OCI-LY7 (cell line): ENCODE measurements at regions not wholly inside any gene's neighbourhood (a gene's known extent, or its start where the extent isn't known, plus 50 kb on each side); places are given as distances from the start of the nearest gene placed in this dataset.

Experiments
- BruUV-seq: library from RNA; stranded (reverse); fragments of 400-500 nt; replicated peaks from 2 replicates; lab custom pipeline; 2021; lab: Mats Ljungman, UMichigan
- CTCF ChIA-PET: fragments of 300-600 bp; sonication (Branson Sonifier 250); formaldehyde crosslinking; loops from one replicate; lab custom pipeline; 2022; ENCODE audit warnings: antibody characterized with exemption; ENCODE audit not compliant: unreplicated experiment; lab: Charles Lee
- POLR2A ChIA-PET: fragments of 300-600 bp; sonication (Branson Sonifier 250); formaldehyde crosslinking; loops from one replicate; lab custom pipeline; 2022; ENCODE audit warnings: antibody characterized with exemption; lab: Charles Lee
- DNase-seq: peaks from one replicate; pipeline ENCODE4 v3.0.0-alpha.2; 2015; ENCODE audit warnings: low spot score
- H2AFZ ChIP-seq: fragments of 200-600 bp; sonication (generic), shearing (Covaris generic); 2 replicates; pipeline ENCODE4 v1.6.1; 2014; ENCODE audit warnings: mild to moderate bottlenecking, antibody characterized with exemption, low read length, moderate library complexity
- H3K27ac ChIP-seq: fragments of 200-600 bp; sonication (generic); 2 replicates; pipeline ENCODE4 v1.5.1; 2014; ENCODE audit warnings: mixed run types, low read depth, mild to moderate bottlenecking, moderate library complexity, low read length, inconsistent platforms; ENCODE audit not compliant: poor library complexity, severe bottlenecking
- H3K36me3 ChIP-seq: fragments of 200-600 bp; sonication (generic); 2 replicates; pipeline ENCODE4 v1.6.1; 2014; ENCODE audit warnings: mild to moderate bottlenecking, antibody characterized with exemption, low read length, moderate library complexity, mixed read lengths; ENCODE audit not compliant: insufficient read depth
- H3K4me1 ChIP-seq: fragments of 200-600 bp; sonication (generic); 2 replicates; pipeline ENCODE4 v1.5.1; 2014; ENCODE audit warnings: mild to moderate bottlenecking, low read length; ENCODE audit not compliant: insufficient read depth, poor library complexity, severe bottlenecking
- H3K4me2 ChIP-seq: fragments of 200-600 bp; sonication (generic); 2 replicates; pipeline ENCODE4 v1.6.1; 2014; ENCODE audit warnings: mild to moderate bottlenecking, low read length
- H3K4me3 ChIP-seq: fragments of 200-600 bp; sonication (generic); 2 replicates; pipeline ENCODE4 v1.5.1; 2014; ENCODE audit warnings: mild to moderate bottlenecking, low read depth, low read length; ENCODE audit not compliant: poor library complexity, severe bottlenecking
- H3K79me2 ChIP-seq: fragments of 200-600 bp; sonication (generic); 2 replicates; pipeline ENCODE4 v1.6.1; 2016; ENCODE audit warnings: low read depth, mild to moderate bottlenecking, low read length, moderate library complexity, mixed read lengths; ENCODE audit not compliant: insufficient read depth
- H3K9me2 ChIP-seq: fragments of 200-600 bp; sonication (generic); 2 replicates; pipeline ENCODE4 v1.6.1; 2016; ENCODE audit warnings: mild to moderate bottlenecking, low read length, mixed read lengths; ENCODE audit not compliant: insufficient read depth
- H3K9me3 ChIP-seq: fragments of 200-600 bp; sonication (generic); 2 replicates; pipeline ENCODE4 v1.6.1; 2014; ENCODE audit warnings: mild to moderate bottlenecking, mixed run types, low read length, mixed read lengths
- H4K20me1 ChIP-seq: fragments of 200-600 bp; sonication (generic); 2 replicates; pipeline ENCODE4 v1.6.1; 2014; ENCODE audit warnings: mild to moderate bottlenecking, antibody characterized with exemption, low read length, moderate library complexity, mixed read lengths; ENCODE audit not compliant: insufficient read depth
- EZH2phosphoT487 ChIP-seq: fragments of 200-600 bp; sonication (generic); IDR thresholded peaks from 2 replicates; pipeline ENCODE4 v1.6.1; 2018; ENCODE audit warnings: low read depth, borderline replicate concordance, mild to moderate bottlenecking, mixed run types, antibody characterized with exemption, low read length, moderate library complexity, mixed read lengths
- intact Hi-C: fragments of 100-400 bp; cut with micrococcal nuclease; formaldehyde crosslinking; loops from one replicate; pipeline ENCODE4 v1.10.0; 2022; ENCODE audit not compliant: unreplicated experiment
- TF ChIP-seq, protein P1 (sequence below): fragments of 200-600 bp; sonication (generic); conservative IDR thresholded peaks from 2 replicates; pipeline ENCODE4 v1.5.1; 2014; ENCODE audit warnings: mild to moderate bottlenecking, antibody characterized with exemption, low read length, moderate library complexity, mixed read lengths

DNA sequence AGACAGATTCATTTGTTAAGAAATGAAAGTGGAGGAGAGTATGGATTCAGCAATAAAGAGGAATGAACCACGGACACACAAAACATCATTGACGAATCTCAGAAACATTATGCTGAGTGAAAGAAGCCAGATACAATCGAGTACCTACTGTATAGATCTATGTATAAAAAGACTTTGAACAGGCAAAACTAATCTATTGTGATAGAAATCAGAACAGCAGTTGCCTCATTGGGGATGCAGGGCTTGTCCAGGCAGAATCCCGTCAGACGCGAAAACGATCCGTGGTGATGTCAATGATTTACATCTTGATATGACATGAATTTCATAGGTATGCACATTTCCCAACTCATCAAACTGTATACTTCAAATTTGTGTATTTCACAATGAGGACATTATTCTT lies 265.2 kb downstream of the CBLN4 start:
- H3K4me2 ChIP-seq: no peak overlapping the region
- no peaks in the 10 kb centered on the region for H4K20me1 ChIP-seq
- ChIA-PET POLR2A (no interaction called here), CTCF (no interaction called here)
- H3K9me2 ChIP-seq: no peaks in the 10 kb centered on the region
- no peak overlapping the region for H2AFZ ChIP-seq
- intact Hi-C loops: no loop called here
- H3K9me3 ChIP-seq: no peaks in the 10 kb centered on the region
- no peaks in the 10 kb centered on the region for H3K79me2 ChIP-seq
- no peaks in the 10 kb centered on the region for H3K4me1 ChIP-seq
- TF ChIP-seq, protein P1, sequence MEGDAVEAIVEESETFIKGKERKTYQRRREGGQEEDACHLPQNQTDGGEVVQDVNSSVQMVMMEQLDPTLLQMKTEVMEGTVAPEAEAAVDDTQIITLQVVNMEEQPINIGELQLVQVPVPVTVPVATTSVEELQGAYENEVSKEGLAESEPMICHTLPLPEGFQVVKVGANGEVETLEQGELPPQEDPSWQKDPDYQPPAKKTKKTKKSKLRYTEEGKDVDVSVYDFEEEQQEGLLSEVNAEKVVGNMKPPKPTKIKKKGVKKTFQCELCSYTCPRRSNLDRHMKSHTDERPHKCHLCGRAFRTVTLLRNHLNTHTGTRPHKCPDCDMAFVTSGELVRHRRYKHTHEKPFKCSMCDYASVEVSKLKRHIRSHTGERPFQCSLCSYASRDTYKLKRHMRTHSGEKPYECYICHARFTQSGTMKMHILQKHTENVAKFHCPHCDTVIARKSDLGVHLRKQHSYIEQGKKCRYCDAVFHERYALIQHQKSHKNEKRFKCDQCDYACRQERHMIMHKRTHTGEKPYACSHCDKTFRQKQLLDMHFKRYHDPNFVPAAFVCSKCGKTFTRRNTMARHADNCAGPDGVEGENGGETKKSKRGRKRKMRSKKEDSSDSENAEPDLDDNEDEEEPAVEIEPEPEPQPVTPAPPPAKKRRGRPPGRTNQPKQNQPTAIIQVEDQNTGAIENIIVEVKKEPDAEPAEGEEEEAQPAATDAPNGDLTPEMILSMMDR: no peak
- TF ChIP-seq EZH2phosphoT487: no peak
- no peak for DNase-seq
- BruUV-seq: no TSS peak
- no peaks in the 10 kb centered on the region for H3K36me3 ChIP-seq
- no peak overlapping the region for H3K27ac ChIP-seq
- no peak overlapping the region for H3K4me3 ChIP-seq

DNA sequence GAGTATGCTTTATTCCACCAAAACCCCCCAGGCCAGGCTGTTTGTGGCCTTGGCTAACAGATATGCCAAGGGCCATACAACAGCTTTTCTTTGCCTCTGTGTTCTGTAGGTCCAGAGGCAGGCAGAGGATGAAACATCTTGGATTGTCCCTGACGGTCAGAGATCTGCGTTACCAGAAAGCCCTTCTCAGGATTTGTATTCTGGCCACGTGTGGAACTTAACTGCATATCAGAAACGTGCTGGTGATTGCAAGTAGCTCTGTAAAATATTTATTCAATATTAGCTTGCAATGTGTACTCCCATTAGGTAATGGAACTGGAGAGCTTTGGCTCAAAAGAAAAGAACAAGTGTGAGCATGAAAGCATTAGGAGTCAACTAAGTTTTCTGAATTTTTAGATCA lies 275.0 kb downstream of the CBLN4 start:
- TF ChIP-seq EZH2phosphoT487: no peak
- TF ChIP-seq, protein P1: no peak
- no TSS peak for BruUV-seq

DNA sequence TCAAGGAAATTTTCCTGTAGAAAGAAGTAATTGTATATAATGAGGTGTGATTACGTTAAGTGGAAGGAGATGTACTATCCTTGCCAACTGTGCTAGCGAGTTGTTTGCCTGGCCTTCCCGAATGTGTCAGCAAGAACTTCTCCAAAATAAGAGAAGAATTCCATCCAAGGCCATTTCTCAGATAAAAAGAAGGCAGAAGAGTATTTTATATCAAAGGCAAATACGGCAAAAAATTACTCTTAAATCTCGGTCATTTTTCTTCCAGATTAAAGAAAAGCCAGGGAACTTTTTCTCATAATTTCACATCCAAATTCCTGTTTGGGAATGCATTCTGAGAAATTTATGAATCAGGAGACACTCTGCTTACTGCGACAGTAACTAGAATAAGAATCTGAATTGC lies 290.6 kb downstream of the CBLN4 start:
- Histone ChIP-seq H2AFZ (no peak overlapping the region), H3K79me2 (no peaks in the 10 kb centered on the region), H3K9me2 (no peaks in the 10 kb centered on the region), H3K36me3 (no peaks in the 10 kb centered on the region), H3K4me2 (no peak overlapping the region), H3K4me3 (no peak overlapping the region), H3K4me1 (no peaks in the 10 kb centered on the region), H3K27ac (no peak overlapping the region), H4K20me1 (no peaks in the 10 kb centered on the region), H3K9me3 (no peaks in the 10 kb centered on the region)
- DNase-seq: no peak
- intact Hi-C loops: no loop called here
- no peak for TF ChIP-seq EZH2phosphoT487
- TF ChIP-seq, protein P1: no peak
- POLR2A ChIA-PET: no interaction called here
- BruUV-seq: no TSS peak
- CTCF ChIA-PET: no interaction called here

More for the DNA sequence above, 275.0 kb downstream of the CBLN4 start:
- Histone ChIP-seq H3K79me2 (no peaks in the 10 kb centered on the region), H3K4me3 (no peak overlapping the region), H3K9me3 (no peaks in the 10 kb centered on the region), H3K36me3 (no peaks in the 10 kb centered on the region), H4K20me1 (no peaks in the 10 kb centered on the region), H3K4me2 (no peak overlapping the region), H3K9me2 (no peaks in the 10 kb centered on the region), H2AFZ (no peak overlapping the region), H3K4me1 (no peaks in the 10 kb centered on the region), H3K27ac (no peak overlapping the region)
- ChIA-PET CTCF (no interaction called here), POLR2A (no interaction called here)
- no peak for DNase-seq
- intact Hi-C loops: no loop called here
